BE2C (cell line): ENCODE measurements at regions not wholly inside any gene's neighbourhood (a gene's known extent, or its start where the extent isn't known, plus 50 kb on each side); places are given as distances from the start of the nearest gene placed in this dataset.

ENCODE experiments used
- DNase-seq: peaks from one replicate; pipeline ENCODE4 v3.0.0-alpha.2; 2020
- H3K27me3 ChIP-seq: fragments of 250-450 bp; sonication (Bioruptor Pico); 2 replicates; pipeline ENCODE4 v1.5.1; 2020; ENCODE audit warnings: mild to moderate bottlenecking
- H3K36me3 ChIP-seq: fragments of 250-450 bp; sonication (Bioruptor Pico); 2 replicates; pipeline ENCODE4 v1.5.1; 2020; ENCODE audit warnings: mild to moderate bottlenecking
- H3K4me1 ChIP-seq: fragments of 250-450 bp; sonication (Bioruptor Pico); 2 replicates; pipeline ENCODE4 v1.5.1; 2020
- H3K4me3 ChIP-seq: 2 replicates; pipeline ENCODE4 v1.5.1; 2011; ENCODE audit warnings: low read depth, low read length
- H3K9me3 ChIP-seq: fragments of 250-450 bp; sonication (Bioruptor Pico); 2 replicates; pipeline ENCODE4 v1.5.1; 2020
- CTCF ChIP-seq: IDR thresholded peaks from 2 replicates; pipeline ENCODE4 v1.5.1; 2012; ENCODE audit warnings: mild to moderate bottlenecking, low read depth, low read length

DNA sequence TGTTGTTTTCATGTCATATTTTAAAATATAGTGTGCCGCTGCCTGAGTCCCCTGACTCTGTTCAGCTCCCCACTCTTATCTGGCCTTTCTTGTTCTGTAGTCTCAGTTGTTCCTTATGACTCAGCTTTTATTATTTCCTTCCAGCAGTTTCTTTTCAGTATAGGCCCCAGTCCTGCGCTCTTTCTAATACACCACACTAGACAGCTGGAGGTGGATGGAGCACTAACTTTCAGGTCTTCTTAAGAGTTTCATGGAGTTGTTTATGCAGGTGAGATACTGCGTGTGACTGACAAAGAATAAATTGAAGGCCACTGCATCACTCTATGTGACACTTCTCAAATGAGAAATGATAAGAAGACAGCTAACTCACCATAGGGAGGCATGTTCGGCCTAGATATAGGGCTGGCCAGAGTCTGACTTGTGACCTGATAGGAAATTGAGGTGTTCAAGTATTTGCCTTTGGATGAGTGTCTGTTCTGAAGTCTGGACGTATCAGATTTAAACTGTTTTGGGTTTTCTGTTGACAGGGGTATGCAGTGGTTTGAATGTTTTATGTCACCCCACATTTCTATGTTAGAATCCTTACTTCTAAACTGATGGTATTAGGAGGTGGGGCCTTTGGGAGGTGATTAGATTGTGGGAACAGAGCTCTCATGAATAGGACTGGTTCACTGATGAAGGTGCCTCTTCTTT, 60.8 kb upstream of the CLMN start:
- H3K9me3 ChIP-seq, result peaks cover 3% of the 10 kb centered on the region; the same call in 1 of the 2 replicates
- DNase-seq, result no peak
- no peaks in the 10 kb centered on the region for H3K4me1 ChIP-seq
- TF ChIP-seq CTCF, result no peak
- no peaks in the 10 kb centered on the region for H3K36me3 ChIP-seq
- H3K27me3 ChIP-seq, result no peaks in the 10 kb centered on the region
- no peak overlapping the region for H3K4me3 ChIP-seq

- no peak for TF ChIP-seq CTCF
- Histone ChIP-seq H3K36me3 (no peaks in the 10 kb centered on the region), H3K4me3 (no peak overlapping the region), H3K9me3 (peaks cover 3% of the 10 kb centered on the region; the same call in 1 of the 2 replicates), H3K27me3 (no peaks in the 10 kb centered on the region), H3K4me1 (no peaks in the 10 kb centered on the region)
- DNase-seq, result no peak
Measured at GRCh38 chr14:95379634-95380033, 59.9 kb upstream of the CLMN start.

DNA sequence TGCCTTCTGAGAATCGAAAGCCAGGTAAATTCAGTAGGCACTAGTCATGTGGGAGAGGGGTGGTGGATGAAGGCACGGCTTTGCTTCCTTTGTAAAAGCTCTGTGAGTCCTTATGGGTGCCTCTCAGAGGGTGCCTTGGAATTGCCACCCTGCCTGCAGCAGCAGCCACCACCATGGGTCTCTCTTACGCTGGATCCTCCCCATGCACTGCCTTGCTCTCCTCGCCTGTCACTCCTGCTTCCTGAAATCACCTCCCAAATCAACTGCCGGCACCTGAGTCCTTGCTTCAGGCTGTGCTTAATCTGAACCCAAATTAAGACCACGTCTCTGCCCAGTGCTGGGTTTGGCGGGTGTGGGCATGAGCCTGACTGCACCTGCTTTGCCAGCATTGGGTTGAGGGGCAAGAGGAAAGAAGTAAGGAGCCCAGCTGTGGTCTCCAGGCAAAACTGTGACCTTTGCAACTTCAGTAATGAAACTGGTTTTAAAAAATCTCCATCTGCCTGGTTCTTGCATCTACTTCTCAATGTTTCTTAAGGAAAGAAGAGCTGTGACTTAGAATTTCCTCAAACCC, 55.9 kb upstream of the CLMN start:
- TF ChIP-seq CTCF, result no peak
- no peak overlapping the region for H3K4me3 ChIP-seq
- H3K4me1 ChIP-seq, result no peaks in the 10 kb centered on the region
- H3K9me3 ChIP-seq, result peaks cover 3% of the 10 kb centered on the region; the same call in 1 of the 2 replicates
- no peaks in the 10 kb centered on the region for H3K36me3 ChIP-seq
- H3K27me3 ChIP-seq, result no peaks in the 10 kb centered on the region
- no peak for DNase-seq

DNA sequence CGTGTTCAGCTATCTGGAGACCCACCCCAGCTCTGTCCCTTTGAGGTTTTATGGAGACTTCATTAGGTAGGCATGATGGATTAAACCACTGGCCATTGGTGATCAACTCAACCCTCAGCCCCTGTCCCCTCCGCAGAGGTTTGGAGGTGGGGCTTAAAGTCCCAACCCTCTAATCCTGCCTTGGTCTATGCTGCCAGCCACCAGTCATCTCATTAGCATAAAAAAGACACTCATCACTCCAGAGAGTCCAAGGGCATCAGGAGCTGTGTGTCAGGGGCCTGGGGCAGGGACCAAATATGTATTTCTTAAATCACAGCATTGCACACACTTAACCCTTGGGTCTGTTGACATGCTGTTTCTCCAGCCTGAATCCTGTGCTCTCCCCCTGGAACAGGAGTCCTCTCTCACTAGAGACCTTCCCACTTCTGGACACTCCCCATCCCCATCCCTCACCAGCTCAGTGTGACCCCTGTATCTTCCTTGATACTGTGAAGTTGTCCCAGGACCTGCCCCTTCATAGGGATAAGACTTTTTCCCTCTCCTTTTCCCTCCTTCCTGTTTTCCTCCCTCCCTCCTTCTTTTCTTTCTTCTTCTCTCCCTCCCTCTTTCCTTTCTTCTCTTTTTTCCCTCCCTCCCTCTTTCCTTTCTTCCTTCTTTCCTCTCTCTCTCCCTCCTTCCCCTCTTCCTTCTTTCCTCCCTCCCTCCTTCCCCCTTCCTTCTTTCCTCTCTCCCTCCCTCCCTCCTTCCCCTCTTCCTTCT, 54.7 kb upstream of the CLMN start:
- no peaks in the 10 kb centered on the region for H3K4me1 ChIP-seq
- DNase-seq, result no peak
- H3K4me3 ChIP-seq, result no peak overlapping the region
- no peaks in the 10 kb centered on the region for H3K36me3 ChIP-seq
- no peak for TF ChIP-seq CTCF
- no peaks in the 10 kb centered on the region for H3K9me3 ChIP-seq
- no peaks in the 10 kb centered on the region for H3K27me3 ChIP-seq

DNA sequence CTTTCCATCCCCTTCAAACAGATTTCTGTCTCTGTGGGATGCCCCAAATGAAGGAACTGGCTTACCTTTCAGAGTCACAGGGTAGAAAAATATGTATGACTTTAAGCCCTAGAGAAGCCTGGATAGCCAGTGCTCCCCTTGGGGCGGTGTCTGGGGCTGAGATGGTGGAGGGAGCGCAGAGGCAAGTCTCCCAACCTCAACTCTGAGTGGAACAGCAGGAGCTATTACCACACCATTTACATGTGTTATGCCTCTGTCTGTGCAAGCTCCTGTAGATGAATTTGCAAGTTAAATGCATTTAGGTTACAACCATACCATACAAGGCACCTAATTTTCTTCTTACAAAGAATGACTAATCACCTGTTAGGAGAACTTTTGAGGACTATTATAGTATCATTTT, 50.4 kb upstream of the CLMN start:
- no peaks in the 10 kb centered on the region for H3K36me3 ChIP-seq
- H3K9me3 ChIP-seq, result no peaks in the 10 kb centered on the region
- H3K4me3 ChIP-seq, result no peak overlapping the region
- DNase-seq, result no peak
- no peaks in the 10 kb centered on the region for H3K4me1 ChIP-seq
- TF ChIP-seq CTCF, result no peak
- H3K27me3 ChIP-seq, result no peaks in the 10 kb centered on the region
